ENCODE measurements at regions not wholly inside any gene's neighbourhood (a gene's known extent, or its start where the extent isn't known, plus 50 kb on each side); places are given as distances from the start of the nearest gene placed in this dataset.
A peak's percentile ranks its signal among the peaks of the same experiment; 100 is the strongest.

DNA sequence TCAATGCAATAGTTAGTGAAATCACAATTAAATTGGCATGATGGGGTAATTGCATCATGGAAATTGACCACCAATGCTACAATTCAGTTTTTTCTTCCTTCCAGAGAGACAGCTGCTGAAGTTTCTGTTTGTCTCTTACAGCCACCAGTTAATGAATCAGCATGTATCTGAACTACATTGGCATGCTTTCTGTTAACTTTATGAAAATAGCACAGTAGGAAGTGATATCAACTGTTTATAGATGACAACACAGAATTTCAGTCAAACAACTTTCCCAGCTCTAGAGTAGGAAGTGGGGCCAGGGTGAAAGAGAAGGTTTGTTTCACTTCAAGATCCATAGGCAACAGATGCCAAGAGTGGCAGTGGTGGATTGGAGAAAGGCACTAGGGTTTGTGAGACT lies 339.6 kb upstream of the VWC2 start:
- H3K36me3 ChIP-seq, result no peaks in the 10 kb centered on the region
- no peaks in the 10 kb centered on the region for H3K4me1 ChIP-seq
- H3K27me3 ChIP-seq, result no peaks in the 10 kb centered on the region
- H3K4me3 ChIP-seq, result no peak overlapping the region
- intact Hi-C loops (cut with DNase I), result loop anchor here in 1 of 10 donors (10.0 kb wide), 1 partner anchor 61 kb away; no protein-coding TSS in a partner anchor
- ATAC-seq (no peak), DNase-seq (no peak)
- no peaks in the 10 kb centered on the region for H3K9me3 ChIP-seq
- no peak for TF ChIP-seq POLR2A (IDR thresholded peaks at IDR 0.05)
- TF ChIP-seq, protein P1, sequence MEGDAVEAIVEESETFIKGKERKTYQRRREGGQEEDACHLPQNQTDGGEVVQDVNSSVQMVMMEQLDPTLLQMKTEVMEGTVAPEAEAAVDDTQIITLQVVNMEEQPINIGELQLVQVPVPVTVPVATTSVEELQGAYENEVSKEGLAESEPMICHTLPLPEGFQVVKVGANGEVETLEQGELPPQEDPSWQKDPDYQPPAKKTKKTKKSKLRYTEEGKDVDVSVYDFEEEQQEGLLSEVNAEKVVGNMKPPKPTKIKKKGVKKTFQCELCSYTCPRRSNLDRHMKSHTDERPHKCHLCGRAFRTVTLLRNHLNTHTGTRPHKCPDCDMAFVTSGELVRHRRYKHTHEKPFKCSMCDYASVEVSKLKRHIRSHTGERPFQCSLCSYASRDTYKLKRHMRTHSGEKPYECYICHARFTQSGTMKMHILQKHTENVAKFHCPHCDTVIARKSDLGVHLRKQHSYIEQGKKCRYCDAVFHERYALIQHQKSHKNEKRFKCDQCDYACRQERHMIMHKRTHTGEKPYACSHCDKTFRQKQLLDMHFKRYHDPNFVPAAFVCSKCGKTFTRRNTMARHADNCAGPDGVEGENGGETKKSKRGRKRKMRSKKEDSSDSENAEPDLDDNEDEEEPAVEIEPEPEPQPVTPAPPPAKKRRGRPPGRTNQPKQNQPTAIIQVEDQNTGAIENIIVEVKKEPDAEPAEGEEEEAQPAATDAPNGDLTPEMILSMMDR (IDR thresholded peaks at IDR 0.05), result no peak
- H3K27ac ChIP-seq, result no peak overlapping the region

DNA sequence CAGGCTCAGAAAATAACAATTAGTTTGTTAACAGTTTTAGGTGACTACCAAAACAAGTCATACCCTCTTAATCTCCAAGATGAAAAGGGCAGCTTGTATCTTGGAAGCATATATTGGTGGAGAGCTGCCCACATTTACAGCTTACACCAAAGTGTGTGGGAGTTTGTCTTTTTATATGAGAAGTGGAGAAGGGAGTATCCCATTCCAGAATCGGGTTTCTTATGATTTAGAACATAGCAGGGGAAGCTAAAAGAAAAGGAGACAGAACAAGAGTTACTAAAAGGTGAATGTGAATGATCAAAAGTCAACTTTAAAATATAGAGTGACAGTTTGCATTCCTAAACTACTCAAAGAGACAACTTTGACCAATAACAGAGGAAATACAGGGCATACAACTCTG lies 338.6 kb upstream of the VWC2 start:
- WGBS, 4 donors, result 36 to 59% (median 50%) methylated on average over 1 of the region's 1 CpG
- no peaks in the 10 kb centered on the region for H3K27me3 ChIP-seq

DNA sequence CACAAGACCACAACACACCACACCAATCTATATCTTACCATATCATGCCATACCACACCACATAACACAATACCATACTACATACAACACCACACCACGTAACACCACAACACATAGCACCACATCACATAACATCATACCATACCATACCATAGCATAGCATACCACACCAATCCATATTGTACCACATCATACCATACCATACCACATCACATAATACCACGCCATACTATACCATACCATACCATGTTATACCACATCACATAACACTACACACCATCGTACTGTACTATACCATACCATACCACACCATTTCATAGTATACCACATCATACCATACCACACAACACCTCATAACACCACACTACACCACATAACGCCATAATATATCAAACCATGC lies 335.2 kb upstream of the VWC2 start:
- intact Hi-C loops (cut with DNase I), result loop anchor here in 1 of 10 donors (10.0 kb wide), 1 partner anchor 57 kb away; no protein-coding TSS in a partner anchor
- Histone ChIP-seq H3K27me3 (no peaks in the 10 kb centered on the region), H3K4me3 (no peak overlapping the region), H3K27ac (no peak overlapping the region), H3K9me3 (no peaks in the 10 kb centered on the region), H3K36me3 (no peaks in the 10 kb centered on the region), H3K4me1 (no peaks in the 10 kb centered on the region)
- TF ChIP-seq, protein P1 (IDR thresholded peaks at IDR 0.05), result no peak
- TF ChIP-seq POLR2A (IDR thresholded peaks at IDR 0.05), result no peak
- peak in 1 of 4 donors; percentile 18 for ATAC-seq
- 88 to 96% (median 92%) methylated on average over 4 of the region's 4 CpGs for WGBS, 4 donors
- DNase-seq, result no peak

More for the DNA sequence above, 338.6 kb upstream of the VWC2 start:
- intact Hi-C loops (cut with DNase I), result loop anchor here in 1 of 10 donors (10.0 kb wide), 1 partner anchor 60 kb away; no protein-coding TSS in a partner anchor
- Histone ChIP-seq H3K36me3 (no peaks in the 10 kb centered on the region), H3K4me1 (no peaks in the 10 kb centered on the region), H3K9me3 (no peaks in the 10 kb centered on the region), H3K27ac (no peak overlapping the region), H3K4me3 (no peak overlapping the region)
- TF ChIP-seq POLR2A (IDR thresholded peaks at IDR 0.05), result no peak
- TF ChIP-seq, protein P1 (IDR thresholded peaks at IDR 0.05), result no peak
- DNase-seq (no peak), ATAC-seq (no peak)

DNA sequence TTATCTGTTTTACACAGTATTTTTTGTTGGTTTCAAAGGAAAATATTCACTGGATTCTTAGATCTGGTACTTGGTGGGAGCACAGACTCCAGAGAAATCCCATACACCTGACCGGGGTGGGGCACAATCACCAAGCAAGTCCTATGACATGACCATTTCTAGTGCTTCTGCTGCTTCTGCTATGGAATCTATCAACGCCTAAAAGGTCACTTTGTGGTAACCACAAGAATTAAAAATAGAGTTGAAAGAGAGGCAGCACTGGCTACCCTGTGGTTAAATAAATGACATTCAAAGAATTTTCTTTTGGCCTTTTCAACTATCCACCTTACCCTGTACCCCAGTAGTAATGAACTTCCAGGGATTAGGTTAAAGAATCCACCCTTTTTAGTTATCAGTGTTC lies 329.9 kb upstream of the VWC2 start:
- no peak overlapping the region for H3K27ac ChIP-seq
- intact Hi-C loops (cut with DNase I), result no loop called here
- DNase-seq (no peak), ATAC-seq (no peak)
- H3K4me3 ChIP-seq, result no peak overlapping the region
- H3K27me3 ChIP-seq, result no peaks in the 10 kb centered on the region
- no peak for TF ChIP-seq POLR2A (IDR thresholded peaks at IDR 0.05)
- TF ChIP-seq, protein P1 (IDR thresholded peaks at IDR 0.05), result no peak
- H3K4me1 ChIP-seq, result peaks cover 0 to 2% (median 0%) of the 10 kb centered on the region in 12 donors
- WGBS, 4 donors, result 29 to 63% (median 36%) methylated on average over 2 of the region's 2 CpGs
- H3K9me3 ChIP-seq, result peaks cover 0 to 11% (median 0%) of the 10 kb centered on the region in 12 donors
- no peaks in the 10 kb centered on the region for H3K36me3 ChIP-seq

Measured in heart left ventricle (tissue), 16 donors.